ENCODE measurements at regions not wholly inside any gene's neighbourhood (a gene's known extent, or its start where the extent isn't known, plus 50 kb on each side); places are given as distances from the start of the nearest gene placed in this dataset.

DNA sequence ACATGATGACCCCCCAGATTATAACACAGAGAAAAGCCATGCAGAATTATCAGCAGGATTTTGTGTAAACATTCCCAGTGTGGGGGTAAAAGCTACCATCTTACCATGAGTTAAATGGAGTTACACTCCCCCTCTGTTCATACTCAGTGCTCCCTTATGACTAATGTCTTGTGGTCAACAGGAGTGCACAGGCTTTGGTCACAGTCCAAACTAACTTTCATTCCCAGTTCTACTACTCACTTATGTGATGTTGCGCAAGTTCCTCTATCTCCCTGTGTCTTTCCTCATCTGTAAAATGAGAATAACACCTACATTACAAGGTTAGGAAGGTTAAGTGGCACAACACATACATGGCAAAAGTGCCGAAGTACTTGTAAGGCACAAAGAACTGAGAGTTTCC, 277.9 kb downstream of the RBM26 start:
- no peak overlapping the region for H3K27ac ChIP-seq
- TF ChIP-seq POLR2A (IDR thresholded peaks at IDR 0.05) = no peak
- TF ChIP-seq, protein P1, sequence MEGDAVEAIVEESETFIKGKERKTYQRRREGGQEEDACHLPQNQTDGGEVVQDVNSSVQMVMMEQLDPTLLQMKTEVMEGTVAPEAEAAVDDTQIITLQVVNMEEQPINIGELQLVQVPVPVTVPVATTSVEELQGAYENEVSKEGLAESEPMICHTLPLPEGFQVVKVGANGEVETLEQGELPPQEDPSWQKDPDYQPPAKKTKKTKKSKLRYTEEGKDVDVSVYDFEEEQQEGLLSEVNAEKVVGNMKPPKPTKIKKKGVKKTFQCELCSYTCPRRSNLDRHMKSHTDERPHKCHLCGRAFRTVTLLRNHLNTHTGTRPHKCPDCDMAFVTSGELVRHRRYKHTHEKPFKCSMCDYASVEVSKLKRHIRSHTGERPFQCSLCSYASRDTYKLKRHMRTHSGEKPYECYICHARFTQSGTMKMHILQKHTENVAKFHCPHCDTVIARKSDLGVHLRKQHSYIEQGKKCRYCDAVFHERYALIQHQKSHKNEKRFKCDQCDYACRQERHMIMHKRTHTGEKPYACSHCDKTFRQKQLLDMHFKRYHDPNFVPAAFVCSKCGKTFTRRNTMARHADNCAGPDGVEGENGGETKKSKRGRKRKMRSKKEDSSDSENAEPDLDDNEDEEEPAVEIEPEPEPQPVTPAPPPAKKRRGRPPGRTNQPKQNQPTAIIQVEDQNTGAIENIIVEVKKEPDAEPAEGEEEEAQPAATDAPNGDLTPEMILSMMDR (IDR thresholded peaks at IDR 0.05) = no peak
- no peaks in the 10 kb centered on the region for H3K36me3 ChIP-seq
- no peaks in the 10 kb centered on the region for H3K9me3 ChIP-seq
- H3K27me3 ChIP-seq = no peaks in the 10 kb centered on the region
- no peak overlapping the region for H3K4me3 ChIP-seq
- no peak for DNase-seq
- intact Hi-C loops (cut with DNase I; ENCODE audit: low total_unique reads) = no loop called here
- no peaks in the 10 kb centered on the region for H3K4me1 ChIP-seq

DNA sequence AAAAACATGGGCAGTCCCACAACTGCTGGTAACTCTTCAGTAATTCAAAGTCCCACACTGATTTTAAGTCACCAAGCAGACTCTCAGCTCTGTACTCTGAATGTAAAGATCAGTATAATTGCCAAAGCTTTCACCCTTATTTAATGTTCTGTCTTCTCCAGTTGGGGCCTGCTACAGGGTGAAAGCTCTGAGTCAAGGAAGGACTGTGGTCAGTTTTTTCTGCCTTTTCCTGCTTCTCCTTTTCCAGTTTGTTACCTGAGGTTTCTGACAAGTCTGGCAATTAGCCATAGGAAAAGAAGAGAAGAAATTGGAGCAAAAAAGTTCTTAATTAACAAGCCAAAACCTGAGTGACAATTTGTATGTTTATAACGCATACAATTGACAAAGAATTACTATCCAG, 279.3 kb downstream of the RBM26 start:
- no peak for TF ChIP-seq POLR2A (IDR thresholded peaks at IDR 0.05)
- H3K27me3 ChIP-seq = no peaks in the 10 kb centered on the region
- H3K4me1 ChIP-seq = no peaks in the 10 kb centered on the region
- intact Hi-C loops (cut with DNase I; ENCODE audit: low total_unique reads) = no loop called here
- DNase-seq = no peak
- no peaks in the 10 kb centered on the region for H3K9me3 ChIP-seq
- no peak overlapping the region for H3K27ac ChIP-seq
- H3K4me3 ChIP-seq = no peak overlapping the region
- no peaks in the 10 kb centered on the region for H3K36me3 ChIP-seq

DNA sequence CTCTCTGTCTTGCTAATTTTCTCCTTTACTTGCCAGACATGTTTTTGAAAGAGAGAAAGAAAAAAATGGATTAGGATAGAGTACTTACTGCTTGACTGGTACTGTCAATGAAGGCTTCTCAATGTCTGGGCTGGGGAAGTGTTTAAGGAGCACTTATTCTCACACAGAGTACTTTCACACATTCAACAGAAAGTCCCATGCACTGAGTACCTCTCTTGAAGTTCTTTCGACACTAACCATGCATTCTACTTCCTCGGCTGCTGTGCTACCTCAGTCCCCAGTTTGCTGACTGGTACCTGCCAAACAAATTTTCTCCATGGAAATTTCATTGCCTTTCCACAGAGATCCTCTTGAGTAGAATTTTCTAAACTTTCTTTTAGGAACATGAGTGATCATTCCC, 281.9 kb downstream of the RBM26 start:
- no peak for DNase-seq
- Histone ChIP-seq H3K36me3 (no peaks in the 10 kb centered on the region), H3K4me1 (no peaks in the 10 kb centered on the region), H3K27me3 (no peaks in the 10 kb centered on the region), H3K9me3 (no peaks in the 10 kb centered on the region), H3K27ac (no peak overlapping the region), H3K4me3 (no peak overlapping the region)
- intact Hi-C loops (cut with DNase I; ENCODE audit: low total_unique reads) = no loop called here
- TF ChIP-seq, protein P1 (IDR thresholded peaks at IDR 0.05) = no peak
- TF ChIP-seq POLR2A (IDR thresholded peaks at IDR 0.05) = no peak

DNA sequence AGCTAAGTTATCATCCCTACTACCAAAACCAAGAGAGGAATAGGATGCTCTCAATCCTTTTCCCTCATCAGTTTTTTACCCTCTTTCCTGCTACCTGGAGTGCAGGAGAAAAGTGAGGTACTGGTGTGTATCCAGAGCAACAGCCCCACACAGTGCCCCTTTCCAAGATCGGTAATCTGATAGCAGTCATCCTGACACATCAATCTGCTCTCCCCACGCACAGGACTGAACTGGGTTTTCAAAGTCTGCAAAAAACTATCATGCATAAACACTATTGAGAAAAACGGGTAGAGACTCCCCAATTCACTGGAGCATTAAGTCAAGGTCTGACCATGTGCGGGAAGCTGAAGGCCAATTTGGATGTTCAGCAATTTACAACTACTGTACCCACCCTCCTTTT, 284.8 kb downstream of the RBM26 start:
- intact Hi-C loops (cut with DNase I; ENCODE audit: low total_unique reads) = no loop called here
- H3K4me3 ChIP-seq = no peak overlapping the region
- H3K4me1 ChIP-seq = no peaks in the 10 kb centered on the region
- no peak for DNase-seq
- no peaks in the 10 kb centered on the region for H3K27me3 ChIP-seq
- H3K36me3 ChIP-seq = no peaks in the 10 kb centered on the region
- TF ChIP-seq, protein P1 (IDR thresholded peaks at IDR 0.05) = no peak
- TF ChIP-seq POLR2A (IDR thresholded peaks at IDR 0.05) = no peak
- H3K27ac ChIP-seq = no peak overlapping the region
- no peaks in the 10 kb centered on the region for H3K9me3 ChIP-seq

DNA sequence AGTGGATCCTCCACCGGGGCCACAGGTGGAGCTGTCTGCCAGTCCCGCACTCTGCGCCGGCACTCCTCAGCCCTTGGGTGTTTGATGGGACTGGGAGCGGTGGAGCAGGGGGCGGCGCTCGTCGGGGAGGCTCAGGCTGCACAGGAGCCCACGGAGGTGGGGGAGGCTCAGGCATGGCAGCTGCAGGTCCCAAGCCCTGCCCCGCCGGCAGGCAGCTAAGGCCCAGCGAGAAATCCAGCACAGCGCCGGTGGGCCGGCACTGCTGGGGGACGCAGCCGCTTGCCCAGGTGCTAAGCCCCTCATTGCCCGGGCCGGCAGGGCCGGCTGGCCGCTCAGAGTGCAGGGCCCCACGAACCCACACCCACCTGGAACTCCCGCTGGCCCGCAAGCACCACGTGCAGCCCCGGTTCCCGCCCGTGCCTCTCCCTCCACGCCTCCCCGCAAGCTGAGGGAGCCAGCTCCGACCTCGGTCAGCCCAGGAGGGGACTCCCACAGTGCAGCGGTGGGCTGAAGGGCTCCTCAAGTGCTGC, 286.4 kb downstream of the RBM26 start:
- Histone ChIP-seq H3K4me1 (no peaks in the 10 kb centered on the region), H3K9me3 (no peaks in the 10 kb centered on the region), H3K4me3 (no peak overlapping the region), H3K27me3 (no peaks in the 10 kb centered on the region), H3K27ac (no peak overlapping the region), H3K36me3 (peaks cover 0 to 3% of the 10 kb centered on the region in 2 donors)
- DNase-seq = no peak
- intact Hi-C loops (cut with DNase I; ENCODE audit: low total_unique reads) = no loop called here
- TF ChIP-seq, protein P1 (IDR thresholded peaks at IDR 0.05) = no peak
- no peak for TF ChIP-seq POLR2A (IDR thresholded peaks at IDR 0.05)

DNA sequence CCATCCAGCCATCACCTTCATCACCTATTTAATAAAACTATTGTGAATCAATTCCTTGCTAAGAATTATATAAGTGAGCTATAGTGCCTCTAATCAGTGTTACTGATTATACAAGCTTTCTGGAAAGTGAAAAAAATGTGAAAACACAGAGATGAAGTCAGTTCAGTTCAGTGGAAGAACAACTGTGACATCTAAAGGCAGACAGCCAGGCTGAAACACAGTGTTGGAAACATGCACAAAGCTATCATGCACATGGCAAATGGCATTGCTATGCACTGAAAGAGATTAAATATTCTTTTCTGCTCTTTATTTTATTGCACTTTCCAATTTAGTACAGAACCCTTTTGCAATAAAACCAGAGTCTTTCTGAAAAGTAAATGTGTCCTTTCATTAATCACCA, 294.0 kb downstream of the RBM26 start:
- Histone ChIP-seq H3K36me3 (peaks cover 0 to 3% of the 10 kb centered on the region in 2 donors), H3K27me3 (no peaks in the 10 kb centered on the region), H3K27ac (no peak overlapping the region), H3K9me3 (no peaks in the 10 kb centered on the region), H3K4me1 (no peaks in the 10 kb centered on the region), H3K4me3 (no peak overlapping the region)
- no peak for TF ChIP-seq POLR2A (IDR thresholded peaks at IDR 0.05)
- TF ChIP-seq, protein P1 (IDR thresholded peaks at IDR 0.05) = no peak
- DNase-seq = no peak
- intact Hi-C loops (cut with DNase I; ENCODE audit: low total_unique reads) = no loop called here
